Neuronal stem cell (in vitro differentiated cells): ENCODE measurements at regions not wholly inside any gene's neighbourhood (a gene's known extent, or its start where the extent isn't known, plus 50 kb on each side); places are given as distances from the start of the nearest gene placed in this dataset.

Experiments
- DNase-seq: peaks from one replicate; pipeline ENCODE4 v3.0.0-alpha.2; 2013; ENCODE audit warnings: low spot score
- H2AFZ ChIP-seq: one replicate; pipeline ENCODE4 v1.6.1; 2013; ENCODE audit warnings: mild to moderate bottlenecking, low read length, inconsistent platforms
- H2AK5ac ChIP-seq: 2 replicates; pipeline ENCODE4 v1.6.1; 2013; ENCODE audit warnings: low read depth, mild to moderate bottlenecking, inconsistent platforms, low read length, moderate library complexity, mixed read lengths
- H2BK120ac ChIP-seq: 2 replicates; pipeline ENCODE4 v1.6.1; 2013; ENCODE audit warnings: low read depth, mild to moderate bottlenecking, inconsistent platforms, low read length, moderate library complexity, mixed read lengths
- H2BK12ac ChIP-seq: one replicate; pipeline ENCODE4 v1.6.1; 2013; ENCODE audit warnings: low read length, inconsistent platforms
- H2BK15ac ChIP-seq: 2 replicates; pipeline ENCODE4 v1.6.1; 2013; ENCODE audit warnings: mild to moderate bottlenecking, low read length, inconsistent platforms, mixed read lengths
- H2BK5ac ChIP-seq: one replicate; pipeline ENCODE4 v1.6.1; 2013; ENCODE audit warnings: inconsistent platforms, mild to moderate bottlenecking, low read length, moderate library complexity
- H3K14ac ChIP-seq: one replicate; pipeline ENCODE4 v1.6.1; 2013; ENCODE audit warnings: low read length, inconsistent platforms
- H3K18ac ChIP-seq: 2 replicates; pipeline ENCODE4 v1.6.1; 2013; ENCODE audit warnings: low read length, inconsistent platforms
- H3K23ac ChIP-seq: 2 replicates; pipeline ENCODE4 v1.6.1; 2013; ENCODE audit warnings: low read depth, mild to moderate bottlenecking, mixed read lengths, low read length, inconsistent platforms; ENCODE audit not compliant: poor library complexity
- H3K27ac ChIP-seq: replicated peaks from 3 replicates; pipeline ENCODE4 v1.5.1; 2013; ENCODE audit warnings: low read length, inconsistent platforms
- H3K27me3 ChIP-seq, 3 experiments: 2 replicates each; pipeline ENCODE4 v1.6.1; 2013; ENCODE audit warnings: low read length in 3 of 3, mild to moderate bottlenecking in 2 of 3, inconsistent platforms in 1 of 3, low read depth in 1 of 3, mixed read lengths in 1 of 3, moderate library complexity in 1 of 3; ENCODE audit not compliant: control insufficient read depth in 3 of 3, insufficient read depth in 3 of 3
- H3K36me3 ChIP-seq, 2 donors: replicated peaks in 1 of 2; 2 replicates each; pipeline ENCODE4 v1.6.1; 2013; ENCODE audit warnings: low read length in 2 of 2; ENCODE audit not compliant: control insufficient read depth in 2 of 2, insufficient read depth in 2 of 2
- H3K4ac ChIP-seq: 2 replicates; pipeline ENCODE4 v1.6.1; 2013; ENCODE audit warnings: inconsistent platforms, mild to moderate bottlenecking, low read length, moderate library complexity
- H3K4me1 ChIP-seq, 2 donors: 1 replicate in 1 of 2; 2 replicates in 1 of 2; pipeline ENCODE4 v1.6.1; 2013; ENCODE audit warnings: low read length in 2 of 2, low read depth in 1 of 2; ENCODE audit not compliant: control insufficient read depth in 2 of 2, insufficient read depth in 1 of 2
- H3K4me2 ChIP-seq: one replicate; pipeline ENCODE4 v1.6.1; 2013; ENCODE audit warnings: mild to moderate bottlenecking, low read length, inconsistent platforms; ENCODE audit not compliant: insufficient read depth, poor library complexity, severe bottlenecking
- H3K4me3 ChIP-seq, 2 donors: 2 replicates each; pipeline ENCODE4 v1.5.1; 2013; ENCODE audit warnings: low read length in 2 of 2, mild to moderate bottlenecking in 2 of 2, inconsistent platforms in 1 of 2, moderate library complexity in 1 of 2
- H3K79me1 ChIP-seq: one replicate; pipeline ENCODE4 v1.6.1; 2013; ENCODE audit warnings: low read depth, mild to moderate bottlenecking, inconsistent platforms, low read length, moderate library complexity
- H3K9ac ChIP-seq: one replicate; pipeline ENCODE4 v1.6.1; 2013; ENCODE audit warnings: mild to moderate bottlenecking, low read depth, low read length, inconsistent platforms; ENCODE audit not compliant: poor library complexity
- H3K9me3 ChIP-seq, 2 donors: replicated peaks in 1 of 2; 2 replicates each; pipeline versions ENCODE3 to v1.6.1; 2013; ENCODE audit warnings: low read length in 2 of 2, mild to moderate bottlenecking in 2 of 2, inconsistent platforms in 1 of 2, low read depth in 1 of 2, mixed read lengths in 1 of 2, moderate library complexity in 1 of 2; ENCODE audit not compliant: control insufficient read depth in 2 of 2, insufficient read depth in 1 of 2
- H4K8ac ChIP-seq: one replicate; pipeline ENCODE4 v1.6.1; 2013; ENCODE audit warnings: low read depth, mild to moderate bottlenecking, inconsistent platforms, low read length, moderate library complexity
- H4K91ac ChIP-seq: one replicate; pipeline ENCODE4 v1.6.1; 2013; ENCODE audit warnings: low read length, low read depth, mild to moderate bottlenecking, inconsistent platforms; ENCODE audit not compliant: poor library complexity
- WGBS, 2 donors: extraction: QIAGEN DNeasy Blood & Tissue Kit; methylation state at CpG; one replicate each; pipeline ENCODE4 v1.1.7; 2013; ENCODE audit warnings: missing lambda C conversion rate in 2 of 2, mixed read lengths in 1 of 2; ENCODE audit not compliant: insufficient read length in 2 of 2, insufficient replicate concordance in 1 of 2; ENCODE audit errors: extremely low coverage in 2 of 2; 5-methylcytosine and 5-hydroxymethylcytosine counted together

DNA sequence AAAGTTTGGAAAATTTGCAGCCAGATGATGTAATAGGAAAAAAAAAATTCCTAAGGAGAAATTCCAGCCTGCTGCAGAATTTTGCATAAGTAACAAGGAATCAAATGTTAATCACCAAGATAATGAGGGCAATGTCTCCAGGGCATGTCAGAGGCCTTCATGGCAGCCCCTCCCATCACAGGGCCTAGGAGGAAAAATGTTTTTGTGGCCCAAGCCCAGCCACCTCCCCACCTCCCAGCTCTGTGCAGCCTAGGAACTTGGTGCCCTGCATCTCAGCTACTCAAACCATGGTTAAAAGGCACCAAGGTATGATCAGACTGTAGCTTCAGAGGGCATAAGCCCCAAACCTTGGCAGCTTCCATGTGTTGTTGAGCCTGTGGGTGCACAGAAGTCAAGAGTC is 704.7 kb upstream of the ROBO1 start:
- Histone ChIP-seq H2AK5ac (no peak overlapping the region), H3K36me3 (no peaks in the 10 kb centered on the region), H3K79me1 (no peaks in the 10 kb centered on the region), H3K4me2 (no peak overlapping the region), H3K27ac (no peak overlapping the region), H3K27me3 (no peaks in the 10 kb centered on the region), H4K91ac (no peak overlapping the region), H2BK12ac (no peak overlapping the region), H3K9me3 (no peaks in the 10 kb centered on the region), H3K14ac (no peak overlapping the region), H3K4ac (no peak overlapping the region), H3K23ac (no peak overlapping the region), H2AFZ (no peak overlapping the region), H3K9ac (no peak overlapping the region), H3K4me3 (no peak overlapping the region), H2BK15ac (no peak overlapping the region), H2BK5ac (no peak overlapping the region), H3K18ac (no peak overlapping the region), H3K4me1 (no peaks in the 10 kb centered on the region), H2BK120ac (no peak overlapping the region), H4K8ac (no peak overlapping the region)
- no peak for DNase-seq

DNA sequence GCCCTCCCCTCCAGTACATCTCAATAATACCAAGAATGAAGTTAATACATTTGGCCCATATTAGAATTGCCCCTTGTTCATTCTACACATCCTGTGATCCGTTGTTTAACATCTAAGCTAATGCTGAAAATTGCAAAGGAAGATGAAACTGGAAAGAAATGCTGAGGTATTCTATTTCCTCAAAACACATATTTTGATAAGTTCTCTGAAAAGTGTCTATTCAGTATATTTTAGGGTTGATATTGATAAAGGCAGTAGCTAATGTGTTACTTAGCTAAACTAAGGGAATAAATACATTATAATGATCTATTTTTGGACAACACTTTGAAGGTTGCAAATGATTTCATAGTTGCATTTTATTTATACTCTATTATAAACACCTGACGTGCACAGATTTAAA is 702.6 kb upstream of the ROBO1 start:
- no peak overlapping the region for H3K27ac ChIP-seq
- no peak overlapping the region for H2BK120ac ChIP-seq
- H3K4me2 ChIP-seq: no peak overlapping the region
- no peak overlapping the region for H3K9ac ChIP-seq
- H4K91ac ChIP-seq: no peak overlapping the region
- H3K79me1 ChIP-seq: no peaks in the 10 kb centered on the region
- H2BK15ac ChIP-seq: no peak overlapping the region
- H2AK5ac ChIP-seq: no peak overlapping the region
- H3K9me3 ChIP-seq: no peaks in the 10 kb centered on the region
- H3K14ac ChIP-seq: no peak overlapping the region
- no peak for DNase-seq
- H2AFZ ChIP-seq: no peak overlapping the region
- no peak overlapping the region for H3K4ac ChIP-seq
- H3K4me3 ChIP-seq: no peak overlapping the region
- H3K27me3 ChIP-seq: no peaks in the 10 kb centered on the region
- no peak overlapping the region for H2BK5ac ChIP-seq
- H2BK12ac ChIP-seq: no peak overlapping the region
- H3K36me3 ChIP-seq: no peaks in the 10 kb centered on the region
- H3K18ac ChIP-seq: no peak overlapping the region
- WGBS, 2 donors: no CpG with 5 or more reads among the region's 2 CpGs
- H3K4me1 ChIP-seq: no peaks in the 10 kb centered on the region
- no peak overlapping the region for H3K23ac ChIP-seq
- no peak overlapping the region for H4K8ac ChIP-seq

DNA sequence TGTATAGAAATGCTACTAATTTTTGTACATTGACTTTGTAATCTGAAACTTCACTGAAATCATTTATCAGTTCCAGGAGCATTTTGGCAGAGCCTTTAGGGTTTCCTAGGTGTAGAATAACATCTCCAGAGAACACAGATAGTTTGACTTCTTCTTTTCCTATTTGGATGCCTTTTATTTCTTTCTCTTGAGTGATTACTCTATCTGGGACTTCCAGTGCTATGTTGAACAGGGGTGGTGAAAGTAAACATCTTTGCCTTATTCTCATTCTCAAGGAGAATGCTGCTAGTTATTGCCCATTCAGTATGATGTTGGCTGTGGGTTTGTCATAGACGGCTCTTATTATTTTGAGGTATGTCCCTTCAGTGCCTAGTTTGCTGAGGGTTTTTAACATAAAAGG is 697.9 kb upstream of the ROBO1 start:
- no CpG with 5 or more reads among the region's 1 CpG for WGBS, 2 donors
- no peak overlapping the region for H2BK5ac ChIP-seq
- no peak for DNase-seq
- H3K4me2 ChIP-seq: no peak overlapping the region
- H3K9ac ChIP-seq: no peak overlapping the region
- H3K18ac ChIP-seq: no peak overlapping the region
- no peaks in the 10 kb centered on the region for H3K79me1 ChIP-seq
- H3K23ac ChIP-seq: no peak overlapping the region
- no peaks in the 10 kb centered on the region for H3K36me3 ChIP-seq
- H4K8ac ChIP-seq: no peak overlapping the region
- H4K91ac ChIP-seq: no peak overlapping the region
- H3K27me3 ChIP-seq: no peaks in the 10 kb centered on the region
- H2BK12ac ChIP-seq: no peak overlapping the region
- no peak overlapping the region for H2AFZ ChIP-seq
- H3K9me3 ChIP-seq: no peaks in the 10 kb centered on the region
- H2AK5ac ChIP-seq: no peak overlapping the region
- H3K27ac ChIP-seq: no peak overlapping the region
- no peaks in the 10 kb centered on the region for H3K4me1 ChIP-seq
- H3K4ac ChIP-seq: no peak overlapping the region
- H2BK15ac ChIP-seq: no peak overlapping the region
- H2BK120ac ChIP-seq: no peak overlapping the region
- H3K4me3 ChIP-seq: no peak overlapping the region
- no peak overlapping the region for H3K14ac ChIP-seq

DNA sequence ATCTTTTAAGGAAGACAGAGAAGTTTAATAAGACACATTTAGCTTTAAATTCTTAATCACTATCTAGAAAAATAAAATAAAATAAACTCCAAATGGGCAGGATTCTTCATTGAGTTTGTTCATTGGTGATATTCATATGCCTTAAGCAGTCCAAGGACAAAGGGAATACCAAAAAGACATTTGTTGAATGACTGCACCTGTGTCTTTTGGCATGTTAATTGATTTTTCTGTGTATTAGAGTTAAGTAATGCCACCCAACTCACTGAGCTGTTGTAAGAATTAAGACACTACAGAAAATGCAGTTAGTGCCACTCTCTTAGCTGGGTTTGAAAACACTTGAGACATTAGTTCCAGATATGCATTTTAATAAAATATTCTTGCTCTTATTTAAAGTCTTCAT is 683.6 kb upstream of the ROBO1 start:
- Histone ChIP-seq H3K14ac (no peak overlapping the region), H3K18ac (no peak overlapping the region), H2BK12ac (no peak overlapping the region), H2AFZ (no peak overlapping the region), H3K23ac (no peak overlapping the region), H2AK5ac (no peak overlapping the region), H2BK5ac (no peak overlapping the region), H3K9me3 (no peaks in the 10 kb centered on the region), H2BK15ac (no peak overlapping the region), H3K4me1 (no peaks in the 10 kb centered on the region), H3K4me2 (no peak overlapping the region), H2BK120ac (no peak overlapping the region), H4K8ac (no peak overlapping the region), H3K4ac (no peak overlapping the region), H3K27ac (no peak overlapping the region), H3K4me3 (no peak overlapping the region), H3K79me1 (no peaks in the 10 kb centered on the region), H4K91ac (no peak overlapping the region), H3K36me3 (no peaks in the 10 kb centered on the region), H3K9ac (no peak overlapping the region), H3K27me3 (no peaks in the 10 kb centered on the region)
- no peak for DNase-seq
